Astrocyte (in vitro differentiated cells and primary cell): ENCODE measurements at regions not wholly inside any gene's neighbourhood (a gene's known extent, or its start where the extent isn't known, plus 50 kb on each side); places are given as distances from the start of the nearest gene placed in this dataset.

Experiments
- DNase-seq: peaks from one replicate; pipeline ENCODE4 v3.0.0-alpha.2; 2010; ENCODE audit warnings: low read depth
- FAIRE-seq: peaks from 2 replicates; lab custom pipeline; 2011; peaks lifted over from hg19 to GRCh38; lab: Jason Lieb, UNC
- H2AFZ ChIP-seq: 2 replicates; pipeline ENCODE4 v1.6.0; 2012; ENCODE audit warnings: low read depth, low read length, inconsistent platforms
- H3K27ac ChIP-seq: 2 replicates; pipeline ENCODE4 v1.5.1; 2011; ENCODE audit warnings: low read depth, low read length, inconsistent platforms
- H3K27me3 ChIP-seq: 2 replicates; pipeline ENCODE4 v1.6.0; 2011; ENCODE audit warnings: low read length, inconsistent platforms; ENCODE audit not compliant: insufficient read depth
- H3K36me3 ChIP-seq: 2 replicates; pipeline ENCODE4 v1.5.1; 2011; ENCODE audit warnings: low read length, inconsistent platforms; ENCODE audit not compliant: insufficient read depth
- H3K4me1 ChIP-seq: 2 replicates; pipeline ENCODE4 v1.5.1; 2011; ENCODE audit warnings: low read length, inconsistent platforms; ENCODE audit not compliant: insufficient read depth
- H3K4me2 ChIP-seq: 2 replicates; pipeline ENCODE4 v1.6.0; 2012; ENCODE audit warnings: low read length, inconsistent platforms
- H3K4me3 ChIP-seq: 2 replicates; pipeline ENCODE4 v1.5.1; 2011; ENCODE audit warnings: low read depth, mild to moderate bottlenecking, low read length, inconsistent platforms; ENCODE audit not compliant: insufficient read depth
- H3K79me2 ChIP-seq: 2 replicates; pipeline ENCODE4 v1.6.0; 2012; ENCODE audit warnings: mild to moderate bottlenecking, low read length, inconsistent platforms; ENCODE audit not compliant: insufficient read depth
- H3K9ac ChIP-seq: 2 replicates; pipeline ENCODE4 v1.6.0; 2012; ENCODE audit warnings: mild to moderate bottlenecking, low read length, inconsistent platforms
- H3K9me3 ChIP-seq: 2 replicates; pipeline ENCODE4 v1.5.1; 2012; ENCODE audit warnings: low read depth, mild to moderate bottlenecking, low read length, inconsistent platforms; ENCODE audit not compliant: insufficient read depth
- H4K20me1 ChIP-seq: 2 replicates; pipeline ENCODE4 v1.6.0; 2012; ENCODE audit warnings: low read length, inconsistent platforms; ENCODE audit not compliant: insufficient read depth
- H3K27ac Mint-ChIP-seq: one replicate; pipeline ENCODE4 v1.8.0; 2021; ENCODE audit warnings: mild to moderate bottlenecking, mixed read lengths; ENCODE audit not compliant: unreplicated experiment
- H3K27me3 Mint-ChIP-seq: one replicate; pipeline ENCODE4 v1.8.0; 2021; ENCODE audit warnings: low read depth, mixed read lengths; ENCODE audit not compliant: unreplicated experiment
- H3K36me3 Mint-ChIP-seq: one replicate; pipeline ENCODE4 v1.8.0; 2021; ENCODE audit warnings: low read depth, mixed read lengths; ENCODE audit not compliant: unreplicated experiment
- H3K4me1 Mint-ChIP-seq: one replicate; pipeline ENCODE4 v1.8.0; 2021; ENCODE audit warnings: low read depth, mixed read lengths; ENCODE audit not compliant: unreplicated experiment
- H3K4me3 Mint-ChIP-seq: one replicate; pipeline ENCODE4 v1.8.0; 2021; ENCODE audit warnings: mild to moderate bottlenecking, moderate library complexity, mixed read lengths; ENCODE audit not compliant: unreplicated experiment
- H3K9me3 Mint-ChIP-seq: one replicate; pipeline ENCODE4 v1.8.0; 2021; ENCODE audit warnings: mild to moderate bottlenecking, mixed read lengths; ENCODE audit not compliant: unreplicated experiment
- EZH2 ChIP-seq: IDR thresholded peaks from 2 replicates; pipeline ENCODE4 v1.6.1; 2012; ENCODE audit warnings: mild to moderate bottlenecking, low read length, inconsistent platforms; ENCODE audit not compliant: insufficient read depth
- TF ChIP-seq, protein P1 (sequence below): IDR thresholded peaks from 2 replicates; pipeline ENCODE4 v1.5.1; 2011; ENCODE audit warnings: low read depth, mild to moderate bottlenecking, inconsistent platforms, low read length, moderate library complexity; ENCODE audit not compliant: insufficient read depth

DNA sequence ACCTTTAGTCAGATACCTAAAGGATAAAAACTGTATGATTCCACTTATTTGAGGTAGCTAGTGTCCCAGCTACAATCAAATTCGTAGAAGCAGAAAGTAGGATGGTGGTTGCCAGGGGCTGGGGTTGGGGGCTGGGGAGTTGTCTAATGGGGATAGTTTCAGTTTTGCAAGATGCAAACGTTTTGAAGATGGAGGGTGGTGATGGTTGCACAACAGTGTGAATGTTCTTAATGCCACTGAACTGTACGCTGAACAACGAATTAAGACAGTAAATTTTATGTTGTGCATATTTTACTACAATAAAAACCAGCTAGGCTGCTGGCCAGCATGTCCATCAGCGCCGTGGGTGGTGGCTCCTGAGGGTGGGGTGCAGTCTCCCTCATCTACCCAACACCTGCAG lies 137.8 kb downstream of the GADD45G start:
- peaks cover 14% of the 10 kb centered on the region for H3K9me3 Mint-ChIP-seq
- Histone ChIP-seq H3K9ac (no peak overlapping the region), H3K4me1 (no peaks in the 10 kb centered on the region), H3K27me3 (no peaks in the 10 kb centered on the region), H3K36me3 (no peaks in the 10 kb centered on the region), H4K20me1 (no peaks in the 10 kb centered on the region), H3K4me2 (no peak overlapping the region), H3K79me2 (no peaks in the 10 kb centered on the region), H3K9me3 (no peaks in the 10 kb centered on the region), H3K27ac (no peak overlapping the region), H2AFZ (no peak overlapping the region), H3K4me3 (no peak overlapping the region)
- H3K27me3 Mint-ChIP-seq, result peaks cover 66% of the 10 kb centered on the region
- H3K27ac Mint-ChIP-seq, result no peak overlapping the region
- H3K4me1 Mint-ChIP-seq, result peaks cover 4% of the 10 kb centered on the region
- TF ChIP-seq, protein P1, sequence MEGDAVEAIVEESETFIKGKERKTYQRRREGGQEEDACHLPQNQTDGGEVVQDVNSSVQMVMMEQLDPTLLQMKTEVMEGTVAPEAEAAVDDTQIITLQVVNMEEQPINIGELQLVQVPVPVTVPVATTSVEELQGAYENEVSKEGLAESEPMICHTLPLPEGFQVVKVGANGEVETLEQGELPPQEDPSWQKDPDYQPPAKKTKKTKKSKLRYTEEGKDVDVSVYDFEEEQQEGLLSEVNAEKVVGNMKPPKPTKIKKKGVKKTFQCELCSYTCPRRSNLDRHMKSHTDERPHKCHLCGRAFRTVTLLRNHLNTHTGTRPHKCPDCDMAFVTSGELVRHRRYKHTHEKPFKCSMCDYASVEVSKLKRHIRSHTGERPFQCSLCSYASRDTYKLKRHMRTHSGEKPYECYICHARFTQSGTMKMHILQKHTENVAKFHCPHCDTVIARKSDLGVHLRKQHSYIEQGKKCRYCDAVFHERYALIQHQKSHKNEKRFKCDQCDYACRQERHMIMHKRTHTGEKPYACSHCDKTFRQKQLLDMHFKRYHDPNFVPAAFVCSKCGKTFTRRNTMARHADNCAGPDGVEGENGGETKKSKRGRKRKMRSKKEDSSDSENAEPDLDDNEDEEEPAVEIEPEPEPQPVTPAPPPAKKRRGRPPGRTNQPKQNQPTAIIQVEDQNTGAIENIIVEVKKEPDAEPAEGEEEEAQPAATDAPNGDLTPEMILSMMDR, result no peak
- TF ChIP-seq EZH2, result no peak
- no peaks in the 10 kb centered on the region for H3K36me3 Mint-ChIP-seq
- FAIRE-seq (no peak), DNase-seq (no peak)
- no peak overlapping the region for H3K4me3 Mint-ChIP-seq

GRCh38 chr9:89743216-89743572 lies 138.4 kb downstream of the GADD45G start:
- DNase-seq (no peak), FAIRE-seq (no peak)
- Mint-ChIP-seq H3K4me3 (no peak overlapping the region), H3K36me3 (no peaks in the 10 kb centered on the region), H3K4me1 (peaks cover 4% of the 10 kb centered on the region), H3K27ac (no peak overlapping the region), H3K9me3 (peaks cover 14% of the 10 kb centered on the region), H3K27me3 (peaks cover 66% of the 10 kb centered on the region)
- Histone ChIP-seq H3K36me3 (no peaks in the 10 kb centered on the region), H3K9ac (no peak overlapping the region), H3K9me3 (no peaks in the 10 kb centered on the region), H3K79me2 (no peaks in the 10 kb centered on the region), H3K4me2 (no peak overlapping the region), H3K4me1 (no peaks in the 10 kb centered on the region), H3K4me3 (no peak overlapping the region), H2AFZ (no peak overlapping the region), H3K27me3 (no peaks in the 10 kb centered on the region), H4K20me1 (no peaks in the 10 kb centered on the region), H3K27ac (no peak overlapping the region)
- no peak for TF ChIP-seq EZH2

GRCh38 chr9:89743573-89744254 lies 138.9 kb downstream of the GADD45G start:
- Histone ChIP-seq H3K36me3 (no peaks in the 10 kb centered on the region), H2AFZ (no peak overlapping the region), H3K79me2 (no peaks in the 10 kb centered on the region), H3K4me2 (no peak overlapping the region), H3K9ac (no peak overlapping the region), H3K27ac (no peak overlapping the region), H3K4me1 (no peaks in the 10 kb centered on the region), H3K4me3 (no peak overlapping the region), H3K9me3 (no peaks in the 10 kb centered on the region), H4K20me1 (no peaks in the 10 kb centered on the region), H3K27me3 (no peaks in the 10 kb centered on the region)
- DNase-seq (no peak), FAIRE-seq (no peak)
- TF ChIP-seq, protein P1, result no peak
- no peak for TF ChIP-seq EZH2
- peaks cover 64% of the 10 kb centered on the region for H3K27me3 Mint-ChIP-seq
- peaks cover 4% of the 10 kb centered on the region for H3K4me1 Mint-ChIP-seq
- H3K4me3 Mint-ChIP-seq, result no peak overlapping the region
- no peak overlapping the region for H3K27ac Mint-ChIP-seq
- no peaks in the 10 kb centered on the region for H3K36me3 Mint-ChIP-seq
- peaks cover 11% of the 10 kb centered on the region for H3K9me3 Mint-ChIP-seq
